OCI-LY7 (cell line): ENCODE measurements at regions not wholly inside any gene's neighbourhood (a gene's known extent, or its start where the extent isn't known, plus 50 kb on each side); places are given as distances from the start of the nearest gene placed in this dataset. TPM values are rescaled to one million over a fixed set of nuclear protein-coding genes. Genes with fewer than 3 reads are reported as not detected.

Experiments used
- small RNA-seq: library from RNA; depleted of rRNA; stranded (forward); fragments of <200 nt; gene quantifications from one replicate; pipeline ENCODE3, GENCODE V24; 2014

Small RNA genes lying in the stretch of these regions (small RNA-seq; reads per million reads assigned to genes)
- not detected for gene RF00004
